Osteocyte (in vitro differentiated cells): ENCODE measurements at regions not wholly inside any gene's neighbourhood (a gene's known extent, or its start where the extent isn't known, plus 50 kb on each side); places are given as distances from the start of the nearest gene placed in this dataset.

ENCODE experiments used
- DNase-seq: peaks from one replicate; pipeline ENCODE4 v3.0.0; 2021; ENCODE audit warnings: mixed read lengths; ENCODE audit not compliant: unreplicated experiment; ENCODE audit errors: extremely low spot score
- H3K27ac Mint-ChIP-seq: one replicate; pipeline ENCODE4 v1.8.0; 2021; ENCODE audit warnings: mild to moderate bottlenecking, mixed read lengths; ENCODE audit not compliant: unreplicated experiment
- H3K27me3 Mint-ChIP-seq: one replicate; pipeline ENCODE4 v1.8.0; 2021; ENCODE audit warnings: mixed read lengths; ENCODE audit not compliant: unreplicated experiment
- H3K36me3 Mint-ChIP-seq: one replicate; pipeline ENCODE4 v1.8.0; 2021; ENCODE audit warnings: mixed read lengths; ENCODE audit not compliant: unreplicated experiment
- H3K4me1 Mint-ChIP-seq: one replicate; pipeline ENCODE4 v1.8.0; 2021; ENCODE audit warnings: mixed read lengths; ENCODE audit not compliant: unreplicated experiment
- H3K4me3 Mint-ChIP-seq: one replicate; pipeline ENCODE4 v1.8.0; 2021; ENCODE audit warnings: mild to moderate bottlenecking, moderate library complexity, mixed read lengths; ENCODE audit not compliant: unreplicated experiment
- H3K9me3 Mint-ChIP-seq: one replicate; pipeline ENCODE4 v1.8.0; 2021; ENCODE audit warnings: mixed read lengths; ENCODE audit not compliant: unreplicated experiment
- TF ChIP-seq, protein P1 (sequence below): fragments of 200-600 bp; sonication (generic); IDR thresholded peaks from 2 replicates; pipeline ENCODE4 v1.5.0; 2021; ENCODE audit warnings: antibody characterized with exemption, mild to moderate bottlenecking, moderate library complexity

DNA sequence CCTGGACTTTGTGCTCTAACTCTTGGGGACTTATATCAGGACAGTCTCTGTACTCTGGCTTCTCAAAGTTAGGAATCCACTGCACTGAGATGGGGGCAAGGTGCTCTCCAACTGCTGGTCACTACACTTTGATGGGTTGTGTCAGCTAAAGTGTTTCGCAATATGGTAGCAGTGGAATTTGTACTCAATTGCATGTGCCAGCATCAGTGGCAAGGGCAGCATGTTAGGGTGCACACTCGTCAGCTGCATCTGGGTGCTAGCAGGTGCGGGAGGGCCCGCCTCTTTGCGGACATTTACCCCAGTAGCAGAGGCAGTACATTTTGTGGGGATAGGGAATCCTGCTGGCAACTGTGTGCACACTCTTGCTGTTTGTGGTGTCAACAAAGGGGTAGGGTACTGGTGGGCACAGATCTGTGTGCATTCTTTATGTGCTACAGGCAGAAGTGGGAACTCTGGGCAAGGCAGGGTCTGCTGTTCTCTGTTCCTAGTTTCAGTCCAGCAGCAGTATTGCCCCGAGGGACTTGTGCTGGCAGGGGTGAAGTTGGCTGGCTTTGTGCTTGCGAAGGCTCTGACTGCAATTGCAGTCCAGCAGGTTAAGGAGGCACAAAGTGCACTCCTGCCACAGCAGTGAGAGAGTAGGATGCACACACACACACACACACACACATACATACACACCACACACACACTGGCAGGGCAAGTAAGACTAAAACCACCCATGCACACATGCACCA lies 924.8 kb upstream of the CDH9 start:
- Mint-ChIP-seq H3K4me1 (no peaks in the 10 kb centered on the region), H3K4me3 (no peak overlapping the region), H3K27me3 (no peaks in the 10 kb centered on the region), H3K36me3 (no peaks in the 10 kb centered on the region), H3K9me3 (peaks cover 6% of the 10 kb centered on the region), H3K27ac (no peak overlapping the region)
- TF ChIP-seq, protein P1, sequence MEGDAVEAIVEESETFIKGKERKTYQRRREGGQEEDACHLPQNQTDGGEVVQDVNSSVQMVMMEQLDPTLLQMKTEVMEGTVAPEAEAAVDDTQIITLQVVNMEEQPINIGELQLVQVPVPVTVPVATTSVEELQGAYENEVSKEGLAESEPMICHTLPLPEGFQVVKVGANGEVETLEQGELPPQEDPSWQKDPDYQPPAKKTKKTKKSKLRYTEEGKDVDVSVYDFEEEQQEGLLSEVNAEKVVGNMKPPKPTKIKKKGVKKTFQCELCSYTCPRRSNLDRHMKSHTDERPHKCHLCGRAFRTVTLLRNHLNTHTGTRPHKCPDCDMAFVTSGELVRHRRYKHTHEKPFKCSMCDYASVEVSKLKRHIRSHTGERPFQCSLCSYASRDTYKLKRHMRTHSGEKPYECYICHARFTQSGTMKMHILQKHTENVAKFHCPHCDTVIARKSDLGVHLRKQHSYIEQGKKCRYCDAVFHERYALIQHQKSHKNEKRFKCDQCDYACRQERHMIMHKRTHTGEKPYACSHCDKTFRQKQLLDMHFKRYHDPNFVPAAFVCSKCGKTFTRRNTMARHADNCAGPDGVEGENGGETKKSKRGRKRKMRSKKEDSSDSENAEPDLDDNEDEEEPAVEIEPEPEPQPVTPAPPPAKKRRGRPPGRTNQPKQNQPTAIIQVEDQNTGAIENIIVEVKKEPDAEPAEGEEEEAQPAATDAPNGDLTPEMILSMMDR: no peak
- DNase-seq: no peak

DNA sequence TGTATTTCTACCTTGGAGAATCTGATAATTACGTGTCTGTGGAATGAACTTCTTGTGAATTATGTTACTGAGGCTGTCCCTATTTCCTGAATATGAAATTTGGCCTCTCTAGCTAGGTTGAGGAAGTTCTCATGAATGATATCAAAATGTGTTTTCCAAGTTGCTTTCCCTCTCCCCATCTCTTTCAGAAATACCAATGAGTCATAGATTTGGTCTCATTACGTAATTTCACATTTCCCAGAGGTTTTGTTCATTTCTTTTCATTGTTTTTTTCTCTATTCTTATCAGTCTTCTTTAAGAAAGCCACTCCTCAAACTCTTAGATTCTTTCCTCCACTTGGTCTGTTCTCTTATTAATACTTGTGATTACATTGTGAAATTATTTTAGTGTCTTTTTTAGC lies 923.8 kb upstream of the CDH9 start:
- Mint-ChIP-seq H3K9me3 (peaks cover 6% of the 10 kb centered on the region), H3K36me3 (no peaks in the 10 kb centered on the region), H3K4me1 (no peaks in the 10 kb centered on the region), H3K27me3 (no peaks in the 10 kb centered on the region), H3K4me3 (no peak overlapping the region), H3K27ac (no peak overlapping the region)
- TF ChIP-seq, protein P1: no peak
- DNase-seq: no peak

DNA sequence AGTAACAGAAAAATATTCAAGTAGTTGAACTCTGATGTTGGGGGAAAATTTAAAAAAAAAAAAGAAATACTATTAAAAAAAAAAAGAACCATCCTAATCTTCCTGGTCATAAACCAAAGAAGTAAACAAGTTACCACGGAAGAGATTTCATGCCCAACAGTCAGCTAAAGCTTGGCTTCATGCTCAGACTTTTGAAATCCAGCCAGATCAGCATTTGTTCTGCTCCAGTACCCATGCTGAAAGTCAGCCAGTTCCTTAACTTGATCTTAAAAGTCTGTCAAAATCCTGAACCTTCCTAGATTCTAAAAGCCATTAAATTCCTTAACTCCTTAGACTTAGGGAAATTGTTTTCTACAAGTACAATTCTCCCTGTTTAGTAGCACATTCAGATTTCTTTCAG lies 908.7 kb upstream of the CDH9 start:
- no peak for DNase-seq
- Mint-ChIP-seq H3K27me3 (no peaks in the 10 kb centered on the region), H3K4me3 (no peak overlapping the region), H3K36me3 (no peaks in the 10 kb centered on the region), H3K9me3 (no peaks in the 10 kb centered on the region), H3K27ac (no peak overlapping the region), H3K4me1 (no peaks in the 10 kb centered on the region)
- TF ChIP-seq, protein P1: no peak

GRCh38 chr5:27944471-27944870 lies 906.1 kb upstream of the CDH9 start:
- H3K36me3 Mint-ChIP-seq: no peaks in the 10 kb centered on the region
- DNase-seq: no peak
- TF ChIP-seq, protein P1: no peak
- no peak overlapping the region for H3K4me3 Mint-ChIP-seq
- H3K27ac Mint-ChIP-seq: no peak overlapping the region
- H3K27me3 Mint-ChIP-seq: no peaks in the 10 kb centered on the region
- H3K4me1 Mint-ChIP-seq: no peaks in the 10 kb centered on the region
- no peaks in the 10 kb centered on the region for H3K9me3 Mint-ChIP-seq

- Mint-ChIP-seq H3K4me3 (no peak overlapping the region), H3K27ac (no peak overlapping the region), H3K36me3 (no peaks in the 10 kb centered on the region), H3K4me1 (no peaks in the 10 kb centered on the region), H3K9me3 (no peaks in the 10 kb centered on the region), H3K27me3 (peaks cover 9% of the 10 kb centered on the region)
- TF ChIP-seq, protein P1: no peak
- no peak for DNase-seq
Measured at GRCh38 chr5:27938989-27939388, 900.6 kb upstream of the CDH9 start.
